ENCODE measurements at regions not wholly inside any gene's neighbourhood (a gene's known extent, or its start where the extent isn't known, plus 50 kb on each side); places are given as distances from the start of the nearest gene placed in this dataset.

DNA sequence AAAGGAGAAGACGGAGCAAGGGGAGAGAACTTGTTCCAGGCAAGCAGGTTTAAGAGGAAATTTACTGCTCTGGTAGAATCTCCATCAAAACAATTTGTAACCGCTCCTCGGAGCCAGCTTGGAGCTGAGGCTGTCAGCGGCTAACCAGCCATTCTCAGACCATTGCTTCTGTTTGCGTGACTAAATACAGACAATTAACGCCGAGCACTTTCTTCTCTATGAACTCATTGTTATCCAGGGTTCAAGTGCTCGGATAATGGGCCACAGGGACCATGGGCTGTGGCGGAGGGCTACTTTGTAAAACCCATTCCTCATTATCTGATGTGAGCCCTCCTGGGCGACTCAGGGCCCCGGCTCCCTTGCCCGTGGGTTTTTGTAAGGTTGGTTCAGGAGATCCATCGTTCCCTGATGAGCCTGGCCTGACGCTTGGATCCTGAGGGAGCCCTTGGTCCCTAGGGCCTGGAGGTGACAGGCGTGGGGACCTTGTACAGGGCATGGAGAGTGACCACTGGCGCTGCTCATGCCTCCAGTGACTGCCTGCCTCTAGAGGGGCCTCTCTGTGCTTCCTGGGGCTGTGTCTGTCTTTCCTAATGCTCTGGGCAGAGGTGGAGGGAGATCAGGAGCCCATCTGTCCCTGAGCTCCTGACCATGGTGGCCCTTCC lies 61.5 kb upstream of the ZNF536 start:
- H3K4ac ChIP-seq (ENCODE audit: low read depth, low read length), result no peak overlapping the region
- H2AFZ ChIP-seq (replicated peaks; ENCODE audit: low read length, poor library complexity), result no peak overlapping the region
- dilution Hi-C loops (cut with HindIII; ENCODE audit: low sequenced_read_pairs, unreplicated experiment), result no loop called here
- H3K14ac ChIP-seq (replicated peaks; ENCODE audit: low read depth, low read length), result no peak overlapping the region
- no peaks in the 10 kb centered on the region for H3K4me1 ChIP-seq (ENCODE audit: control insufficient read depth, insufficient read depth, low read length)
- no peak overlapping the region for H2AK9ac ChIP-seq (replicated peaks; ENCODE audit: low read depth, low read length, poor library complexity)
- ATAC-seq (ENCODE audit: low read depth) (no peak), DNase-seq (no peak)
- no peaks in the 10 kb centered on the region for H4K20me1 ChIP-seq (ENCODE audit: insufficient read depth, low read length)
- H2BK15ac ChIP-seq (ENCODE audit: low read depth, low read length), result no peak overlapping the region
- BruUV-seq (replicated peaks), result no TSS peak
- no peak overlapping the region for H3K4me2 ChIP-seq (ENCODE audit: low read depth, low read length)
- no peak overlapping the region for H3K4me3 ChIP-seq (ENCODE audit: insufficient read depth, low read depth, low read length)
- H3K79me1 ChIP-seq (ENCODE audit: low read depth in 1 of 2, low read length in 2 of 2), result no peaks in the 10 kb centered on the region
- no peaks in the 10 kb centered on the region for H3K36me3 ChIP-seq (ENCODE audit: control insufficient read depth, insufficient read depth, low read length)
- H4K5ac ChIP-seq (ENCODE audit: low read depth, low read length), result no peak overlapping the region
- in situ Hi-C loops (cut with MboI; ENCODE audit: low sequenced_read_pairs), result no loop called here
- WGBS, 2 experiments (ENCODE audit: extremely low coverage in 2 of 2, insufficient read length in 1 of 2), result 75% methylated on average over 7 of the region's 16 CpGs; no CpG with 5 or more reads in 1 of the 2 experiments
- no peak for TF ChIP-seq SMC3 (IDR thresholded peaks at IDR 0.05; ENCODE audit: low read depth, low read length)
- TF ChIP-seq CEBPB (IDR thresholded peaks at IDR 0.05; ENCODE audit: low read depth, low read length), result no peak
- no peak for TF ChIP-seq POLR2A (IDR thresholded peaks at IDR 0.05; ENCODE audit: low read depth, low read length)
- no peak for TF ChIP-seq CTCF (conservative IDR thresholded peaks at IDR 0.05; ENCODE audit: low read depth, low read length)
- no peak for TF ChIP-seq FOS (IDR thresholded peaks at IDR 0.05; ENCODE audit: low read depth, low read length)
- no peak for TF ChIP-seq NFE2L2 (IDR thresholded peaks at IDR 0.05; ENCODE audit: low read depth, low read length)
- no peak for TF ChIP-seq RAD21 (IDR thresholded peaks at IDR 0.05; ENCODE audit: low read length)
- TF ChIP-seq, protein P1, sequence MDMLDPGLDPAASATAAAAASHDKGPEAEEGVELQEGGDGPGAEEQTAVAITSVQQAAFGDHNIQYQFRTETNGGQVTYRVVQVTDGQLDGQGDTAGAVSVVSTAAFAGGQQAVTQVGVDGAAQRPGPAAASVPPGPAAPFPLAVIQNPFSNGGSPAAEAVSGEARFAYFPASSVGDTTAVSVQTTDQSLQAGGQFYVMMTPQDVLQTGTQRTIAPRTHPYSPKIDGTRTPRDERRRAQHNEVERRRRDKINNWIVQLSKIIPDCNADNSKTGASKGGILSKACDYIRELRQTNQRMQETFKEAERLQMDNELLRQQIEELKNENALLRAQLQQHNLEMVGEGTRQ (IDR thresholded peaks at IDR 0.05; ENCODE audit: low read depth, low read length), result no peak
- TF ChIP-seq RCOR1 (IDR thresholded peaks at IDR 0.05; ENCODE audit: insufficient replicate concordance, low read length), result no peak
- H3K9me1 ChIP-seq (ENCODE audit: insufficient read depth, low read length), result no peaks in the 10 kb centered on the region
- H4K8ac ChIP-seq (ENCODE audit: low read depth in 2 of 2, low read length in 2 of 2), result no peak overlapping the region
- H2BK5ac ChIP-seq (ENCODE audit: low read depth, low read length, poor library complexity, severe bottlenecking), result no peak overlapping the region
- no peak overlapping the region for H3K27ac ChIP-seq (ENCODE audit: insufficient read depth, low read length)
- H3K23ac ChIP-seq (ENCODE audit: low read depth, low read length), result no peak overlapping the region
- H4K91ac ChIP-seq (ENCODE audit: insufficient read depth, low read depth, low read length), result no peak overlapping the region
- H2BK20ac ChIP-seq (ENCODE audit: low read depth, low read length), result no peak overlapping the region
- H2AK5ac ChIP-seq (ENCODE audit: low read depth, low read length), result no peak overlapping the region
- no peak overlapping the region for H3K18ac ChIP-seq (ENCODE audit: low read depth, low read length)
- H3K56ac ChIP-seq (ENCODE audit: extremely low read depth, insufficient read depth, low read length), result no peak overlapping the region
- H3K9me3 ChIP-seq (ENCODE audit: control insufficient read depth, insufficient read depth, low read length), result peaks cover 33% of the 10 kb centered on the region
- intact Hi-C loops (cut with micrococcal nuclease), result no loop called here
- H3K27me3 ChIP-seq (ENCODE audit: control insufficient read depth, insufficient read depth, low read length), result no peaks in the 10 kb centered on the region
- no peak overlapping the region for H3K9ac ChIP-seq (ENCODE audit: low read depth, low read length)
- ChIA-PET CTCF (no interaction called here), POLR2A (ENCODE audit: unreplicated experiment) (no interaction called here)
- no peak overlapping the region for H2BK120ac ChIP-seq (ENCODE audit: low read depth, low read length)

All from IMR-90 (cell line).